ENCODE measurements at regions not wholly inside any gene's neighbourhood (a gene's known extent, or its start where the extent isn't known, plus 50 kb on each side); places are given as distances from the start of the nearest gene placed in this dataset.

GRCh38 chr3:83434880-83435587 is 1523.8 kb upstream of the CADM2 start:
- WGBS, 2 donors, result 31 to 42% methylated on average over 3 of the region's 3 CpGs

GRCh38 chr3:83438188-83438587 is 1520.6 kb upstream of the CADM2 start:
- TF ChIP-seq CTCF (IDR thresholded peaks at IDR 0.05) (no peak), POLR2A (IDR thresholded peaks at IDR 0.05) (no peak)

More at GRCh38 chr3:83434880-83435587, 1523.8 kb upstream of the CADM2 start:
- no peaks in the 10 kb centered on the region for H3K36me3 ChIP-seq (replicated peaks in 1 of 2; ENCODE audit: insufficient read depth in 1 of 2, low read depth in 2 of 2)
- ATAC-seq, result no peak
- no peak overlapping the region for H3K27ac ChIP-seq
- TF ChIP-seq POLR2A (IDR thresholded peaks at IDR 0.05), result no peak
- no peak for TF ChIP-seq CTCF (IDR thresholded peaks at IDR 0.05)
- H3K4me3 ChIP-seq, result no peak overlapping the region
- H3K27me3 ChIP-seq, result no peaks in the 10 kb centered on the region
- DNase-seq, result no peak
- intact Hi-C loops (cut with DNase I), result no loop called here
- no peaks in the 10 kb centered on the region for H3K9me3 ChIP-seq
- no peaks in the 10 kb centered on the region for H3K4me1 ChIP-seq

GRCh38 chr3:83453056-83453455 is 1505.7 kb upstream of the CADM2 start:
- H3K27me3 ChIP-seq, result no peaks in the 10 kb centered on the region
- H3K9me3 ChIP-seq, result no peaks in the 10 kb centered on the region
- DNase-seq (no peak), ATAC-seq (no peak)
- intact Hi-C loops (cut with DNase I), result no loop called here
- no peaks in the 10 kb centered on the region for H3K4me1 ChIP-seq
- TF ChIP-seq POLR2A (IDR thresholded peaks at IDR 0.05), result no peak
- no peak for TF ChIP-seq CTCF (IDR thresholded peaks at IDR 0.05)
- H3K4me3 ChIP-seq, result no peak overlapping the region
- H3K27ac ChIP-seq, result no peak overlapping the region
- 48 to 67% methylated on average over 1 of the region's 1 CpG for WGBS, 2 donors
- no peaks in the 10 kb centered on the region for H3K36me3 ChIP-seq (replicated peaks in 1 of 2; ENCODE audit: insufficient read depth in 1 of 2, low read depth in 2 of 2)

More at GRCh38 chr3:83438188-83438587, 1520.6 kb upstream of the CADM2 start:
- H3K9me3 ChIP-seq, result no peaks in the 10 kb centered on the region
- DNase-seq, result no peak
- no peak overlapping the region for H3K4me3 ChIP-seq
- 63 to 67% methylated on average over 1 of the region's 1 CpG for WGBS, 2 donors
- H3K27ac ChIP-seq, result no peak overlapping the region
- intact Hi-C loops (cut with DNase I), result no loop called here
- no peak for ATAC-seq
- no peaks in the 10 kb centered on the region for H3K27me3 ChIP-seq
- H3K36me3 ChIP-seq (replicated peaks in 1 of 2; ENCODE audit: insufficient read depth in 1 of 2, low read depth in 2 of 2), result no peaks in the 10 kb centered on the region
- H3K4me1 ChIP-seq, result no peaks in the 10 kb centered on the region

- ATAC-seq (no peak), DNase-seq (no peak)
- intact Hi-C loops (cut with DNase I), result no loop called here
- 81 to 83% methylated on average over 4 of the region's 4 CpGs for WGBS, 2 donors
- TF ChIP-seq CTCF (IDR thresholded peaks at IDR 0.05) (no peak), POLR2A (IDR thresholded peaks at IDR 0.05) (no peak)
- Histone ChIP-seq H3K4me3 (no peak overlapping the region), H3K4me1 (no peaks in the 10 kb centered on the region), H3K27ac (no peak overlapping the region), H3K36me3 (replicated peaks in 1 of 2; ENCODE audit: insufficient read depth in 1 of 2, low read depth in 2 of 2) (no peaks in the 10 kb centered on the region), H3K27me3 (no peaks in the 10 kb centered on the region), H3K9me3 (no peaks in the 10 kb centered on the region)
Measured at GRCh38 chr3:83454353-83454752, 1504.4 kb upstream of the CADM2 start.

- Histone ChIP-seq H3K4me3 (no peak overlapping the region), H3K4me1 (no peaks in the 10 kb centered on the region), H3K9me3 (no peaks in the 10 kb centered on the region), H3K27me3 (no peaks in the 10 kb centered on the region), H3K27ac (no peak overlapping the region), H3K36me3 (replicated peaks in 1 of 2; ENCODE audit: insufficient read depth in 1 of 2, low read depth in 2 of 2) (no peaks in the 10 kb centered on the region)
- DNase-seq (no peak), ATAC-seq (no peak)
- TF ChIP-seq POLR2A (IDR thresholded peaks at IDR 0.05), result no peak
- no peak for TF ChIP-seq CTCF (IDR thresholded peaks at IDR 0.05)
- intact Hi-C loops (cut with DNase I), result no loop called here
- 41 to 51% methylated on average over 2 of the region's 2 CpGs for WGBS, 2 donors
Measured at GRCh38 chr3:83457551-83457950, 1501.2 kb upstream of the CADM2 start.

Data from body of pancreas (tissue), 4 donors.